ENCODE measurements at regions not wholly inside any gene's neighbourhood (a gene's known extent, or its start where the extent isn't known, plus 50 kb on each side); places are given as distances from the start of the nearest gene placed in this dataset.

DNA sequence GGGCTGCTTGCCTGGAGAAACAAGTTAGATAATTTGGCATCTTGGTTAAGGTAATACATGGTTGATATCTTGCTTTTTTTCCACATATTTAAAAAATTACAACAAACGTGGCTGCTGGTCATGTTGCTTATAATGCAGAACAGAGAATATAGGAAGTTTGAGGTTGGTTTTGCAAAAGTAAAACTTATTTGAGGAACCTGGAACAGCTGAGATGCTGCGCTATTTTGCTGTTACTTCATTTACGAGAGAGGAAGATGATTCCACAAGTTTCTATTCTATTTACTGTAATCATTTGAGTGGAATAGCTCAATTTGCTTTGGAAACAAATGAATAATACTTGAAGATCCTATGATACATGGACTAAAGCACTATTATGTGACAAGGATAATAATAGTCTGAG is 118.9 kb downstream of the TMA16 start (continued):
- TF ChIP-seq ZNF317 (CRISPR knock-in tag; IDR thresholded peaks at IDR 0.05; ENCODE audit: borderline replicate concordance, low read depth) (no peak), NFATC4 (CRISPR knock-in tag; IDR thresholded peaks at IDR 0.05) (no peak), GABPB1 (CRISPR knock-in tag; IDR thresholded peaks at IDR 0.05) (no peak), OVOL2 (CRISPR knock-in tag; IDR thresholded peaks at IDR 0.05; ENCODE audit: borderline replicate concordance) (no peak), NFE2L1 (CRISPR knock-in tag; IDR thresholded peaks at IDR 0.05) (no peak)
- TF ChIP-seq, protein P1, sequence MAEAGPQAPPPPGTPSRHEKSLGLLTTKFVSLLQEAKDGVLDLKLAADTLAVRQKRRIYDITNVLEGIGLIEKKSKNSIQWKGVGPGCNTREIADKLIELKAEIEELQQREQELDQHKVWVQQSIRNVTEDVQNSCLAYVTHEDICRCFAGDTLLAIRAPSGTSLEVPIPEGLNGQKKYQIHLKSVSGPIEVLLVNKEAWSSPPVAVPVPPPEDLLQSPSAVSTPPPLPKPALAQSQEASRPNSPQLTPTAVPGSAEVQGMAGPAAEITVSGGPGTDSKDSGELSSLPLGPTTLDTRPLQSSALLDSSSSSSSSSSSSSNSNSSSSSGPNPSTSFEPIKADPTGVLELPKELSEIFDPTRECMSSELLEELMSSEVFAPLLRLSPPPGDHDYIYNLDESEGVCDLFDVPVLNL (CRISPR knock-in tag; IDR thresholded peaks at IDR 0.05; ENCODE audit: borderline replicate concordance, low read depth) = no peak

DNA sequence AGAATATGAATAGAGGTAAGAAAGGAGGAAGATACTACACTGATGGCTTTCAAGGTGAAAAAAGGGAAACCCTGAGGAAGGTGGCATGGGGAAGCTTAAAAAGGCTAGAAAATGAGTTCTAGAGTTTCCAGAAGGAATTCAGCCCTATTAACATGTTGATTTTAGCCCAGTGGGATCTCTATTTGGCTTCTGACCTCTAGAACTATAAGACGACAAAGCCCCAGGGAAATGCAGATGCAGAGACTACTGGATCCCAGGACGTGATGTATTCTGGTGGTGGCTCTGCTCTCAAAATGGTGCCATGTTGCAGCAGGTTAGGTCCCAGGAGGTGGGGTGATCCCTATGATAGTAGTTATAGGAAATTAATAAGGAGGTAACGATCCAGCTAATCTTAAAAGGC is 120.4 kb downstream of the TMA16 start:
- Mint-ChIP-seq H3K4me1 (peaks cover 10% of the 10 kb centered on the region), H3K36me3 (no peaks in the 10 kb centered on the region), H3K9me3 (peaks cover 16% of the 10 kb centered on the region), H3K27me3 (ENCODE audit: low read depth) (no peaks in the 10 kb centered on the region), H3K4me3 (no peak overlapping the region), H3K27ac (no peak overlapping the region)
- POLR2A ChIA-PET = no interaction called here
- ATAC-seq (peak; percentile 88), DNase-seq (ENCODE audit: low spot score) (no peak)
- TF ChIP-seq ZNF416 (CRISPR knock-in tag; IDR thresholded peaks at IDR 0.05) (no peak), OVOL2 (CRISPR knock-in tag; IDR thresholded peaks at IDR 0.05; ENCODE audit: borderline replicate concordance) (no peak), KAT7 (CRISPR knock-in tag; IDR thresholded peaks at IDR 0.05; ENCODE audit: borderline replicate concordance) (no peak), FOXP1 (CRISPR knock-in tag; IDR thresholded peaks at IDR 0.05; ENCODE audit: borderline replicate concordance) (no peak)
- TF ChIP-seq, protein P2, sequence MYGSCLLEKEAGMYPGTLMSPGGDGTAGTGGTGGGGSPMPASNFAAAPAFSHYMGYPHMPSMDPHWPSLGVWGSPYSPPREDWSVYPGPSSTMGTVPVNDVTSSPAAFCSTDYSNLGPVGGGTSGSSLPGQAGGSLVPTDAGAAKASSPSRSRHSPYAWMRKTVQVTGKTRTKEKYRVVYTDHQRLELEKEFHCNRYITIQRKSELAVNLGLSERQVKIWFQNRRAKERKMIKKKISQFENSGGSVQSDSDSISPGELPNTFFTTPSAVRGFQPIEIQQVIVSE (CRISPR knock-in tag; IDR thresholded peaks at IDR 0.05; ENCODE audit: borderline replicate concordance) = no peak
- CTCF ChIA-PET = no interaction called here

DNA sequence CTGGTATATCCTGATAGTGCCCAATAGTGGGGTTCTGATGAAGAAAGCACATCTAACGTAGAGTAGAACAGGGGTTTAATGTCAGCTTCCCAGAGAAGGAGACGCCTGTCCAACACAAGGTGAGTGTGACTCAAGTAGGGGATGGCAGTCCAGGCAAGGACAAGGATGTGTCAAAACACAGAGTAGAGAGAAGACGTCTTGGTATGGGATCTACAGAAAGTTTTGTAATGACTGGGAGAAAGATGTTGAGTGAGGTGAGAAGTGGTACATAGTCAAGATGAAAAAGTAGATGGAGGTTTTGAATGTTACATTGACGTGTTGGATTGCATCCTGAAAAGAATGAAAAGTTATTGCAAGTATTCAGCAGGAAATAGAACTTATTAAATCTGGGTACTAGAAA is 124.4 kb downstream of the TMA16 start:
- POLR2A ChIA-PET = interaction anchor here (0.5 kb wide), 1 partner anchor 49 kb away, joined by 4 read pairs; no protein-coding TSS in a partner anchor
- DNase-seq (ENCODE audit: low spot score) (no peak), ATAC-seq (no peak)
- TF ChIP-seq CBFB (CRISPR knock-in tag; IDR thresholded peaks at IDR 0.05; ENCODE audit: low read depth) (no peak), ATF1 (CRISPR knock-in tag; IDR thresholded peaks at IDR 0.05) (no peak), ETV6 (CRISPR knock-in tag; IDR thresholded peaks at IDR 0.05) (no peak), SP1 (CRISPR knock-in tag; conservative IDR thresholded peaks at IDR 0.05) (no peak), SOX15 (CRISPR knock-in tag; IDR thresholded peaks at IDR 0.05) (no peak), ZBTB21 (CRISPR knock-in tag; IDR thresholded peaks at IDR 0.05; ENCODE audit: borderline replicate concordance) (no peak), FOXJ3 (CRISPR knock-in tag; IDR thresholded peaks at IDR 0.05; ENCODE audit: borderline replicate concordance) (no peak)
- TF ChIP-seq, protein P3, sequence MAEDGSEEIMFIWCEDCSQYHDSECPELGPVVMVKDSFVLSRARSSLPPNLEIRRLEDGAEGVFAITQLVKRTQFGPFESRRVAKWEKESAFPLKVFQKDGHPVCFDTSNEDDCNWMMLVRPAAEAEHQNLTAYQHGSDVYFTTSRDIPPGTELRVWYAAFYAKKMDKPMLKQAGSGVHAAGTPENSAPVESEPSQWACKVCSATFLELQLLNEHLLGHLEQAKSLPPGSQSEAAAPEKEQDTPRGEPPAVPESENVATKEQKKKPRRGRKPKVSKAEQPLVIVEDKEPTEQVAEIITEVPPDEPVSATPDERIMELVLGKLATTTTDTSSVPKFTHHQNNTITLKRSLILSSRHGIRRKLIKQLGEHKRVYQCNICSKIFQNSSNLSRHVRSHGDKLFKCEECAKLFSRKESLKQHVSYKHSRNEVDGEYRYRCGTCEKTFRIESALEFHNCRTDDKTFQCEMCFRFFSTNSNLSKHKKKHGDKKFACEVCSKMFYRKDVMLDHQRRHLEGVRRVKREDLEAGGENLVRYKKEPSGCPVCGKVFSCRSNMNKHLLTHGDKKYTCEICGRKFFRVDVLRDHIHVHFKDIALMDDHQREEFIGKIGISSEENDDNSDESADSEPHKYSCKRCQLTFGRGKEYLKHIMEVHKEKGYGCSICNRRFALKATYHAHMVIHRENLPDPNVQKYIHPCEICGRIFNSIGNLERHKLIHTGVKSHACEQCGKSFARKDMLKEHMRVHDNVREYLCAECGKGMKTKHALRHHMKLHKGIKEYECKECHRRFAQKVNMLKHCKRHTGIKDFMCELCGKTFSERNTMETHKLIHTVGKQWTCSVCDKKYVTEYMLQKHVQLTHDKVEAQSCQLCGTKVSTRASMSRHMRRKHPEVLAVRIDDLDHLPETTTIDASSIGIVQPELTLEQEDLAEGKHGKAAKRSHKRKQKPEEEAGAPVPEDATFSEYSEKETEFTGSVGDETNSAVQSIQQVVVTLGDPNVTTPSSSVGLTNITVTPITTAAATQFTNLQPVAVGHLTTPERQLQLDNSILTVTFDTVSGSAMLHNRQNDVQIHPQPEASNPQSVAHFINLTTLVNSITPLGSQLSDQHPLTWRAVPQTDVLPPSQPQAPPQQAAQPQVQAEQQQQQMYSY (CRISPR knock-in tag; IDR thresholded peaks at IDR 0.05) = no peak
- TF ChIP-seq, protein P4, sequence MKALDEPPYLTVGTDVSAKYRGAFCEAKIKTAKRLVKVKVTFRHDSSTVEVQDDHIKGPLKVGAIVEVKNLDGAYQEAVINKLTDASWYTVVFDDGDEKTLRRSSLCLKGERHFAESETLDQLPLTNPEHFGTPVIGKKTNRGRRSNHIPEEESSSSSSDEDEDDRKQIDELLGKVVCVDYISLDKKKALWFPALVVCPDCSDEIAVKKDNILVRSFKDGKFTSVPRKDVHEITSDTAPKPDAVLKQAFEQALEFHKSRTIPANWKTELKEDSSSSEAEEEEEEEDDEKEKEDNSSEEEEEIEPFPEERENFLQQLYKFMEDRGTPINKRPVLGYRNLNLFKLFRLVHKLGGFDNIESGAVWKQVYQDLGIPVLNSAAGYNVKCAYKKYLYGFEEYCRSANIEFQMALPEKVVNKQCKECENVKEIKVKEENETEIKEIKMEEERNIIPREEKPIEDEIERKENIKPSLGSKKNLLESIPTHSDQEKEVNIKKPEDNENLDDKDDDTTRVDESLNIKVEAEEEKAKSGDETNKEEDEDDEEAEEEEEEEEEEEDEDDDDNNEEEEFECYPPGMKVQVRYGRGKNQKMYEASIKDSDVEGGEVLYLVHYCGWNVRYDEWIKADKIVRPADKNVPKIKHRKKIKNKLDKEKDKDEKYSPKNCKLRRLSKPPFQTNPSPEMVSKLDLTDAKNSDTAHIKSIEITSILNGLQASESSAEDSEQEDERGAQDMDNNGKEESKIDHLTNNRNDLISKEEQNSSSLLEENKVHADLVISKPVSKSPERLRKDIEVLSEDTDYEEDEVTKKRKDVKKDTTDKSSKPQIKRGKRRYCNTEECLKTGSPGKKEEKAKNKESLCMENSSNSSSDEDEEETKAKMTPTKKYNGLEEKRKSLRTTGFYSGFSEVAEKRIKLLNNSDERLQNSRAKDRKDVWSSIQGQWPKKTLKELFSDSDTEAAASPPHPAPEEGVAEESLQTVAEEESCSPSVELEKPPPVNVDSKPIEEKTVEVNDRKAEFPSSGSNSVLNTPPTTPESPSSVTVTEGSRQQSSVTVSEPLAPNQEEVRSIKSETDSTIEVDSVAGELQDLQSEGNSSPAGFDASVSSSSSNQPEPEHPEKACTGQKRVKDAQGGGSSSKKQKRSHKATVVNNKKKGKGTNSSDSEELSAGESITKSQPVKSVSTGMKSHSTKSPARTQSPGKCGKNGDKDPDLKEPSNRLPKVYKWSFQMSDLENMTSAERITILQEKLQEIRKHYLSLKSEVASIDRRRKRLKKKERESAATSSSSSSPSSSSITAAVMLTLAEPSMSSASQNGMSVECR (CRISPR knock-in tag; IDR thresholded peaks at IDR 0.05; ENCODE audit: borderline replicate concordance) = no peak
- TF ChIP-seq, protein P5, sequence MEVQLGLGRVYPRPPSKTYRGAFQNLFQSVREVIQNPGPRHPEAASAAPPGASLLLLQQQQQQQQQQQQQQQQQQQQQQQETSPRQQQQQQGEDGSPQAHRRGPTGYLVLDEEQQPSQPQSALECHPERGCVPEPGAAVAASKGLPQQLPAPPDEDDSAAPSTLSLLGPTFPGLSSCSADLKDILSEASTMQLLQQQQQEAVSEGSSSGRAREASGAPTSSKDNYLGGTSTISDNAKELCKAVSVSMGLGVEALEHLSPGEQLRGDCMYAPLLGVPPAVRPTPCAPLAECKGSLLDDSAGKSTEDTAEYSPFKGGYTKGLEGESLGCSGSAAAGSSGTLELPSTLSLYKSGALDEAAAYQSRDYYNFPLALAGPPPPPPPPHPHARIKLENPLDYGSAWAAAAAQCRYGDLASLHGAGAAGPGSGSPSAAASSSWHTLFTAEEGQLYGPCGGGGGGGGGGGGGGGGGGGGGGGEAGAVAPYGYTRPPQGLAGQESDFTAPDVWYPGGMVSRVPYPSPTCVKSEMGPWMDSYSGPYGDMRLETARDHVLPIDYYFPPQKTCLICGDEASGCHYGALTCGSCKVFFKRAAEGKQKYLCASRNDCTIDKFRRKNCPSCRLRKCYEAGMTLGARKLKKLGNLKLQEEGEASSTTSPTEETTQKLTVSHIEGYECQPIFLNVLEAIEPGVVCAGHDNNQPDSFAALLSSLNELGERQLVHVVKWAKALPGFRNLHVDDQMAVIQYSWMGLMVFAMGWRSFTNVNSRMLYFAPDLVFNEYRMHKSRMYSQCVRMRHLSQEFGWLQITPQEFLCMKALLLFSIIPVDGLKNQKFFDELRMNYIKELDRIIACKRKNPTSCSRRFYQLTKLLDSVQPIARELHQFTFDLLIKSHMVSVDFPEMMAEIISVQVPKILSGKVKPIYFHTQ (CRISPR knock-in tag; IDR thresholded peaks at IDR 0.05) = no peak
- TF ChIP-seq, protein P1 (CRISPR knock-in tag; IDR thresholded peaks at IDR 0.05; ENCODE audit: borderline replicate concordance, low read depth) = no peak
- H3K36me3 Mint-ChIP-seq = no peaks in the 10 kb centered on the region
- peaks cover 8% of the 10 kb centered on the region for H3K4me1 Mint-ChIP-seq
- CTCF ChIA-PET = no interaction called here
- H3K4me3 Mint-ChIP-seq = no peak overlapping the region
- H3K27me3 Mint-ChIP-seq (ENCODE audit: low read depth) = no peaks in the 10 kb centered on the region
- H3K9me3 Mint-ChIP-seq = peaks cover 16% of the 10 kb centered on the region
- H3K27ac Mint-ChIP-seq = no peak overlapping the region

Measured in WTC11 (cell line).